Astrocyte (in vitro differentiated cells and primary cell): ENCODE measurements at regions not wholly inside any gene's neighbourhood (a gene's known extent, or its start where the extent isn't known, plus 50 kb on each side); places are given as distances from the start of the nearest gene placed in this dataset.

Source experiments
- DNase-seq: peaks from one replicate; pipeline ENCODE4 v3.0.0-alpha.2; 2010; ENCODE audit warnings: low read depth
- FAIRE-seq: peaks from 2 replicates; lab custom pipeline; 2011; peaks lifted over from hg19 to GRCh38; lab: Jason Lieb, UNC
- H2AFZ ChIP-seq: 2 replicates; pipeline ENCODE4 v1.6.0; 2012; ENCODE audit warnings: low read depth, low read length, inconsistent platforms
- H3K27ac ChIP-seq: 2 replicates; pipeline ENCODE4 v1.5.1; 2011; ENCODE audit warnings: low read depth, low read length, inconsistent platforms
- H3K27me3 ChIP-seq: 2 replicates; pipeline ENCODE4 v1.6.0; 2011; ENCODE audit warnings: low read length, inconsistent platforms; ENCODE audit not compliant: insufficient read depth
- H3K36me3 ChIP-seq: 2 replicates; pipeline ENCODE4 v1.5.1; 2011; ENCODE audit warnings: low read length, inconsistent platforms; ENCODE audit not compliant: insufficient read depth
- H3K4me1 ChIP-seq: 2 replicates; pipeline ENCODE4 v1.5.1; 2011; ENCODE audit warnings: low read length, inconsistent platforms; ENCODE audit not compliant: insufficient read depth
- H3K4me2 ChIP-seq: 2 replicates; pipeline ENCODE4 v1.6.0; 2012; ENCODE audit warnings: low read length, inconsistent platforms
- H3K4me3 ChIP-seq: 2 replicates; pipeline ENCODE4 v1.5.1; 2011; ENCODE audit warnings: low read depth, mild to moderate bottlenecking, low read length, inconsistent platforms; ENCODE audit not compliant: insufficient read depth
- H3K79me2 ChIP-seq: 2 replicates; pipeline ENCODE4 v1.6.0; 2012; ENCODE audit warnings: mild to moderate bottlenecking, low read length, inconsistent platforms; ENCODE audit not compliant: insufficient read depth
- H3K9ac ChIP-seq: 2 replicates; pipeline ENCODE4 v1.6.0; 2012; ENCODE audit warnings: mild to moderate bottlenecking, low read length, inconsistent platforms
- H3K9me3 ChIP-seq: 2 replicates; pipeline ENCODE4 v1.5.1; 2012; ENCODE audit warnings: low read depth, mild to moderate bottlenecking, low read length, inconsistent platforms; ENCODE audit not compliant: insufficient read depth
- H4K20me1 ChIP-seq: 2 replicates; pipeline ENCODE4 v1.6.0; 2012; ENCODE audit warnings: low read length, inconsistent platforms; ENCODE audit not compliant: insufficient read depth
- H3K27ac Mint-ChIP-seq: one replicate; pipeline ENCODE4 v1.8.0; 2021; ENCODE audit warnings: mild to moderate bottlenecking, mixed read lengths; ENCODE audit not compliant: unreplicated experiment
- H3K27me3 Mint-ChIP-seq: one replicate; pipeline ENCODE4 v1.8.0; 2021; ENCODE audit warnings: low read depth, mixed read lengths; ENCODE audit not compliant: unreplicated experiment
- H3K36me3 Mint-ChIP-seq: one replicate; pipeline ENCODE4 v1.8.0; 2021; ENCODE audit warnings: low read depth, mixed read lengths; ENCODE audit not compliant: unreplicated experiment
- H3K4me1 Mint-ChIP-seq: one replicate; pipeline ENCODE4 v1.8.0; 2021; ENCODE audit warnings: low read depth, mixed read lengths; ENCODE audit not compliant: unreplicated experiment
- H3K4me3 Mint-ChIP-seq: one replicate; pipeline ENCODE4 v1.8.0; 2021; ENCODE audit warnings: mild to moderate bottlenecking, moderate library complexity, mixed read lengths; ENCODE audit not compliant: unreplicated experiment
- H3K9me3 Mint-ChIP-seq: one replicate; pipeline ENCODE4 v1.8.0; 2021; ENCODE audit warnings: mild to moderate bottlenecking, mixed read lengths; ENCODE audit not compliant: unreplicated experiment
- EZH2 ChIP-seq: IDR thresholded peaks from 2 replicates; pipeline ENCODE4 v1.6.1; 2012; ENCODE audit warnings: mild to moderate bottlenecking, low read length, inconsistent platforms; ENCODE audit not compliant: insufficient read depth
- TF ChIP-seq, protein P1 (sequence below): IDR thresholded peaks from 2 replicates; pipeline ENCODE4 v1.5.1; 2011; ENCODE audit warnings: low read depth, mild to moderate bottlenecking, inconsistent platforms, low read length, moderate library complexity; ENCODE audit not compliant: insufficient read depth

GRCh38 chr4:138851391-138852335, 163.9 kb upstream of the NOCT start:
- Histone ChIP-seq H3K9me3 (no peaks in the 10 kb centered on the region), H3K4me3 (peak overlapping the region; percentile 29), H3K4me2 (peak overlapping the region; percentile 78), H4K20me1 (no peaks in the 10 kb centered on the region), H3K36me3 (no peaks in the 10 kb centered on the region), H3K79me2 (no peaks in the 10 kb centered on the region), H2AFZ (peak overlapping the region; percentile 38), H3K27ac (no peak overlapping the region), H3K9ac (peak overlapping the region; percentile 61), H3K4me1 (peaks cover 5% of the 10 kb centered on the region), H3K27me3 (no peaks in the 10 kb centered on the region)
- peak overlapping the region; percentile 0 for H3K4me3 Mint-ChIP-seq
- peak; percentile 30 for DNase-seq
- FAIRE-seq, result no peak
- no peaks in the 10 kb centered on the region for H3K36me3 Mint-ChIP-seq
- no peak for TF ChIP-seq EZH2
- TF ChIP-seq, protein P1, sequence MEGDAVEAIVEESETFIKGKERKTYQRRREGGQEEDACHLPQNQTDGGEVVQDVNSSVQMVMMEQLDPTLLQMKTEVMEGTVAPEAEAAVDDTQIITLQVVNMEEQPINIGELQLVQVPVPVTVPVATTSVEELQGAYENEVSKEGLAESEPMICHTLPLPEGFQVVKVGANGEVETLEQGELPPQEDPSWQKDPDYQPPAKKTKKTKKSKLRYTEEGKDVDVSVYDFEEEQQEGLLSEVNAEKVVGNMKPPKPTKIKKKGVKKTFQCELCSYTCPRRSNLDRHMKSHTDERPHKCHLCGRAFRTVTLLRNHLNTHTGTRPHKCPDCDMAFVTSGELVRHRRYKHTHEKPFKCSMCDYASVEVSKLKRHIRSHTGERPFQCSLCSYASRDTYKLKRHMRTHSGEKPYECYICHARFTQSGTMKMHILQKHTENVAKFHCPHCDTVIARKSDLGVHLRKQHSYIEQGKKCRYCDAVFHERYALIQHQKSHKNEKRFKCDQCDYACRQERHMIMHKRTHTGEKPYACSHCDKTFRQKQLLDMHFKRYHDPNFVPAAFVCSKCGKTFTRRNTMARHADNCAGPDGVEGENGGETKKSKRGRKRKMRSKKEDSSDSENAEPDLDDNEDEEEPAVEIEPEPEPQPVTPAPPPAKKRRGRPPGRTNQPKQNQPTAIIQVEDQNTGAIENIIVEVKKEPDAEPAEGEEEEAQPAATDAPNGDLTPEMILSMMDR, result no peak
- H3K4me1 Mint-ChIP-seq, result peaks cover 6% of the 10 kb centered on the region
- H3K27ac Mint-ChIP-seq, result peak overlapping the region; percentile 6
- H3K9me3 Mint-ChIP-seq, result peaks cover 7% of the 10 kb centered on the region
- H3K27me3 Mint-ChIP-seq, result peaks cover 3% of the 10 kb centered on the region

DNA sequence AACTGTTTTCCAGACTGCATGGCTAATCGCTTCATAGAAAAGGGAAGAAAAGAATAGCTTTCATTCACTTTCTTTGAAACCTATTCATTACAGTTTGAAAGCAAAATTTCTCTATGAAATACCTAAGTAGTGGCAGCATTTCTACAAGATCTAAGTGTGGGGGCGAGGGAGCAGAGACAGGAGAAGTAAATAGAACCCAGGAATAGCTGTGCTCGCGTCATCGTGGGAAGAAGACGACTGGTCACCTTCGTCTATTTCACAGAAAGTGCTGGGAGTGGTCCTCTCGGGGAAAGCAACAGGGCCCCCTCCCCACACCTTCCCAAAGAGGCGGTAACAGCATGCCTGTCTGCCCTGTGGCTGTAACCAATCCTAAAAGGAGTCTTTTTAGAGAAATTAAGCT, 169.9 kb upstream of the NOCT start:
- H3K27me3 ChIP-seq, result peaks cover 4% of the 10 kb centered on the region
- H3K4me1 Mint-ChIP-seq, result no peaks in the 10 kb centered on the region
- H3K9me3 ChIP-seq, result no peaks in the 10 kb centered on the region
- H3K4me3 Mint-ChIP-seq, result no peak overlapping the region
- H3K9ac ChIP-seq, result no peak overlapping the region
- no peak overlapping the region for H3K27ac Mint-ChIP-seq
- H3K27ac ChIP-seq, result no peak overlapping the region
- H3K79me2 ChIP-seq, result no peaks in the 10 kb centered on the region
- H3K36me3 ChIP-seq, result no peaks in the 10 kb centered on the region
- H3K4me3 ChIP-seq, result no peak overlapping the region
- no peaks in the 10 kb centered on the region for H3K4me1 ChIP-seq
- no peaks in the 10 kb centered on the region for H4K20me1 ChIP-seq
- H2AFZ ChIP-seq, result peak overlapping the region; percentile 43
- no peaks in the 10 kb centered on the region for H3K9me3 Mint-ChIP-seq
- no peaks in the 10 kb centered on the region for H3K27me3 Mint-ChIP-seq
- no peaks in the 10 kb centered on the region for H3K36me3 Mint-ChIP-seq
- FAIRE-seq, result no peak
- peak overlapping the region; percentile 29 for H3K4me2 ChIP-seq
- TF ChIP-seq, protein P1, result no peak
- TF ChIP-seq EZH2, result no peak
- DNase-seq, result no peak

GRCh38 chr4:138845054-138845453, 170.5 kb upstream of the NOCT start:
- Histone ChIP-seq H4K20me1 (no peaks in the 10 kb centered on the region), H3K9me3 (no peaks in the 10 kb centered on the region), H3K4me3 (no peak overlapping the region), H2AFZ (no peak overlapping the region), H3K9ac (no peak overlapping the region), H3K27ac (no peak overlapping the region), H3K4me1 (no peaks in the 10 kb centered on the region), H3K27me3 (peaks cover 4% of the 10 kb centered on the region), H3K36me3 (no peaks in the 10 kb centered on the region), H3K4me2 (no peak overlapping the region), H3K79me2 (no peaks in the 10 kb centered on the region)
- Mint-ChIP-seq H3K4me1 (no peaks in the 10 kb centered on the region), H3K27me3 (peaks cover under 1% of the 10 kb centered on the region), H3K36me3 (no peaks in the 10 kb centered on the region), H3K4me3 (no peak overlapping the region), H3K27ac (no peak overlapping the region), H3K9me3 (no peaks in the 10 kb centered on the region)
- TF ChIP-seq, protein P1, result no peak
- TF ChIP-seq EZH2, result no peak
- DNase-seq (no peak), FAIRE-seq (no peak)
